NCI-H2196 treated with DMSO at 0.1 percent for 48 hours (cell line): ENCODE measurements at regions not wholly inside any gene's neighbourhood (a gene's known extent, or its start where the extent isn't known, plus 50 kb on each side); places are given as distances from the start of the nearest gene placed in this dataset.

ENCODE experiments used
- DNase-seq: peaks from one replicate; lab custom pipeline; 2025; ENCODE audit not compliant: unreplicated experiment; lab: John Stamatoyannopoulos, UW

DNA sequence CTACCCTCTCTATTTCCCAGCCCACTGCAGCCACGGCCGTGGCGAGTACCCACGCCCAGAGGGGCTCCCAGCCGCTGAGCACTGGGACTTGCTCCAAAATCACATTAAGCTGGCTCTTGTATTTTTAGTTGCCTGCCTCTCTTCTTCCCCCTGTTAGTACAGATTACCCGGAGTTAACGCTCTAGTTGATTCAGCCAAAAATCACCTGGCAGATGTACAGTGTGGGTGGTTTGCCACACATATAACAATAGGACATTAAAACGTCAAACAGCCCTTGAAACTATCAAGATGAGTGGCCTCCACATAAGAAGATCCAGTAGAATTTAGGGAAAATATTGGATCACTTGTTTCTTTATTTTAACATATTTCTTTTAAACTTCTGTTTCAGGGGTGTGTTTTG lies 268.8 kb upstream of the PRDM1 start:
- no peak for DNase-seq

DNA sequence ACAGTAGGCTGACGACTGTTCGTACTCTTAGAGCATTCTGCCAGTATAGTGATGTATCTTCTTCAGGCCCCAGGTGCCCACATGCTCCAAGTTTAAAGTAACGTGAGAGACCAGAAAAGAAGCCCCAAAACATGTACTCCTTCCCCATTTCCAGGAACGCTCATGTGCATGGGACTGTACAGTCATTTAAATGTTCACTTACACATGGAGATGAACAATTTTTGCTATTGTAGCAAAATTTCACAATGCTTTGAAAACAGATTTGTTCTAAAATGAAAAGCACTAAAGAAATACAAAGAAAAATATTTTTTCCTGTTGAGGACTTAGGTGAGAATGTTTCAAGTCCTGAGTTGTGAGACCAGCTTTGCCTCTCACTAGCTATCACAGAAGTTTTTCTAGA lies 269.3 kb upstream of the PRDM1 start:
- no peak for DNase-seq

- no peak for DNase-seq
Measured at GRCh38 chr6:105815661-105816555, 270.2 kb upstream of the PRDM1 start.

GRCh38 chr6:105814745-105815536 lies 271.2 kb upstream of the PRDM1 start:
- no peak for DNase-seq

DNA sequence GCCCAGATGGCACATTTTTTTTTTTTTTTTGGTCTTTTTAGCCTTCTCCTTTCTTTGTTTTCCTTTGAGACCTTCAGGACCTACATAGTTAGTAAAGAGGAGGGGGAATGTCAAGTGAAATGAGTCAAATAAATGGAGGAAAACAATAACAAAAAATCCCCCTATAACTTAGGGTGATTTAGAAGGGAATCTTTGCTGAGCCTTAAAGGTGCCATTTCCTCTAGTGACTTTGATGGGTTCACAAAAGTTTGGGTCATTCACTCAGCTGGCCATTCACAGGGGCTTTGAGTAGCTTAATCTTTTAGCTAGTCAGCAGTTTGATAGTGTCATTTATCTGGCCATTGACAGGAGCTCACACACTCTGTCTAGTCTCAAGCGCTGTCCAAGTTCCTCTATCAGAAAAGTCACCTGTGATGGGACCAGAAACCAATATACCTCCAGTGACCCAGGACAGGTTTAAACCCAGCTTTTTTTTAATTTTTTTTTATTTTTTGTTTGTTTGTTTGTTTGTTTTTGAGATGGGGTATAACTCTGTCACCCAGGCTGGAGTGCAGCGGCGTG lies 275.1 kb upstream of the PRDM1 start:
- no peak for DNase-seq

DNA sequence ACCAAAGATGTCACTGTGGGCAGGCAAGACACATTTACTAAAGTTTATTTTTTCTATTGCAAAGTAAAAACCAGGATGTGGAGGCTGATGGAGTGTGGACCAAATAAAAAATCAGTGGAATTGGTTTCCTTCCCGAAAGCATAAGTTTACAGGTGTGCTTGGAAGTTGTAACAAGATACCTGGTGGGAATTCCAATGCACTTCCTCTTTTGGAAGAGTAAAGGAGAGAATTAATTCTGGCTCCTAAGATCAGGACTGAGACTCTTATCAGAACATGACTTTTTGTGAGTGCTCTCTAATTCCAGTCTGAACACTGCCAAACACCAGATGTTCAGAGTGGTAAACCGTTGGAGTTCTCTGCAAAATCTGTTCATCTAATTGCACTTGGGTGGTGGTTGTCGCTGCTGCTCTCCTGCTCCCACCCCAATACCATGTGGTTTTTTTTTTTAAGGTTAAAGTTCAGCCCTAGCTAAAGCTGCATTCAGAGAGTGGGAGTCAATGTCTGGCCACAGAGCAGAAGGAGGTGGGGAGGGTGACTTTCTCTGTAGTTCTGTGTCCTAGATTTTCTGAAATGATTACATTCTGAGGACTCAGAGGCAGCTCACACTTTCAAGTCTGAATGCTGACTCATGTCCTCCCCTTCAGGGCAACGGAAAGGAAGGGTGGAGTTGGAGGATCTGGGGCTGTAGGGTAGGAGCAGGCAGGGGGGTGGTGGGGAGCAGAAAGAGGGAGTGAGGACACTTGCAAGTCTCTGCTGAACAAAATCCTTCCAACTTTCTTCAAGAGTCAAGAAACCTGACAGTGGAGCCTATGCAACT lies 275.8 kb upstream of the PRDM1 start:
- DNase-seq: no peak

GRCh38 chr6:105808571-105808970 lies 277.6 kb upstream of the PRDM1 start:
- DNase-seq: no peak

- DNase-seq: no peak
Measured at GRCh38 chr6:105807905-105808304, 278.2 kb upstream of the PRDM1 start.

GRCh38 chr6:105806486-105806920 lies 279.6 kb upstream of the PRDM1 start:
- DNase-seq: no peak

DNA sequence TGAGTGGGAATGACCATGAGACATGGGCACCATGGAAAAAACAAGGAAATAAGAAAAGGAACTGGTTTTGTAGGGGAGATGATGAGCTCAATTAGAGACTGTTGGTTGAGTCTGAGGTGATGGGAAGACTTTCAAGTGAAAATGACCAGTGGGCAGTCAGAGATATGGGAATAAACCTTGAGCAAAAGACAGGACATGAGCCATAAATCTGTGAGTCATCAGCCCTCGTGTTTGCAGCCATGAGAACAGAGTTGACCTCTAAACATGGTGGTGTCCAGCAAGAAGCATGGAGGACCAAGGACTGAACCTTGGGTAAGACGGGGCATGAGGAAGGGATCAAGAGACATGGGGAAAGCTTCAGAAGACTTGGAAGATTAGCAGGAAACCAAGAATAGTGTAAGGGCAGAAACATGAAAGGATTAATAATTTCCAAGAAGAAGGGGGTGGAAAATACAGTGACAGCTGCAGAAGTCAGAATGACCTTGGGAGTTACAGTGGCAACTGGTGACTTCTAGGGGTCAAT lies 280.6 kb upstream of the PRDM1 start:
- no peak for DNase-seq

DNA sequence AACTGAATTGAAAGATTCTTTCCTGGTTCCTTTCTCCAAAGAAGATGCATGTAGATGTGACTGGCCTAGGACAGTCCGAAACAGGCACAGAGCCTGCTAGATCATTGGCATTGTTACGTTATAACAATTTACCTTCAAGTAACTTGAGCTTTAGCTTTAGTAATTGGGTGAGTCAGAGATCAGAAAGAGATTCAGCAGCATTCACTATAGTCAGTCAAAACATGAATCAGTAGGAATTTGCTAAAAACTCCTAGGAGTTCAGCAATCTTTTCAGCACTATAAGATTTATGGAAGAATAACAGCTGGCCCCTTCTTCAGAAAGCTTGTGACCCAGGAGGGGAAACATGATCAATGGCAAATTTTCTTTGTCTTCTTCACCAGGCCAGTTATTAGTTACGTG lies 281.7 kb upstream of the PRDM1 start:
- no peak for DNase-seq

GRCh38 chr6:105804000-105804399 lies 282.1 kb upstream of the PRDM1 start:
- DNase-seq: no peak

GRCh38 chr6:105803442-105803841 lies 282.7 kb upstream of the PRDM1 start:
- no peak for DNase-seq

DNA sequence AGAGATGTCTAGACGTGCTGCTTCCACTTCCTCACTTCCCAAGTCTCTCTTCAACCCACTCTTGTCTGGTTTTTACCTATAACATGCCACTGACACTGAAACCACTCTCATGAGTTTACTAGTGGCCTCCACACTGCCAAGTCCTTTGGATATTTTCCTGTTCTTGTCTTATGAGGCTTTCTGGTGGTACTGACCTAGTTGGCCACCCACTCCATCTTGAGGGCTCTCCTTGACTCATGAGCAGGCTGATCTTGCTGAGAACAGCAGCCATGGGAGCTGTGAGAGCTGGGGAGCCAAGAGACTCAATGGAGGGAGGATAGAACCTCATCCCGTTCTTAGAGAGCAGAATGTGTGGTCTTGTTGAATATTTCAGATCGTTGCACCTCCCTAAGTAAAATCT lies 283.4 kb upstream of the PRDM1 start:
- DNase-seq: no peak

GRCh38 chr6:105800871-105801270 lies 285.3 kb upstream of the PRDM1 start:
- no peak for DNase-seq

DNA sequence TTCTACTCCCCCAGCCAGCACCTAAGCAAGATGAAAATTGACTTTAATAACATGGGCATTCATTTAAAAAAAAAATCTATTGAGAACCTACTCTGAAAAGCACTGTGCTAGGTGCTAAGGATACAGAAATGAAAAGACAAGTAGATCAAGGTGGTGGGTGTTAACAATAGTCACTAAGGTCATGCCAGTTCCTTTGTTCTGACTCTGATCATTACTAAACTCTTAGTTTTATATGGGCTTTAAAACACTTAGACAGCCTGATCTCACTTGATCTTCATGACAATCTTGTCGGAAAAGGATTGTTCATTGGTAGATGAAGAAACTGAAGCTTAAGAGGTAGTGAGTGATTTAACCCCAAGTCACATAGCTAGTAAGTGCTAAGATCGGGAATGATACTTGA lies 285.7 kb upstream of the PRDM1 start:
- DNase-seq: no peak

DNA sequence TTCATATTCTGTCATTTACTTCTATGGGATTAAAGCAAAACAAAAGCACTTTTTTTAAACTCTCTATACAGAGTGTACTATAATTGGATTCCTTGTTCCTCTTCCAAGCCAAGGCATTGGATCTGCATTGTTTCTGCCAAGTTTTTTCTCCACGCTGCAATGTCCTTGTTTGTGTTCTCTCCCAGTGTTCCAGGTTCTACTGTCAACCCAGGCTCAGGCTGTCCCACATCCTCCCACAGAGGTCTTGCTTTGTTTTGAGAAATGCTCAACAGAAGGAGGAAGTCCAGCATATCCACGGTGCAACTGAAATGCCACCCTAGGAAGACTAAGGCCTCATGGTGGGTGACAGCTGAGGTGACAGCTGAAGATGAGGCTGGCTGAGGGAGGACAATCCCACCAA lies 287.1 kb upstream of the PRDM1 start:
- DNase-seq: no peak

DNA sequence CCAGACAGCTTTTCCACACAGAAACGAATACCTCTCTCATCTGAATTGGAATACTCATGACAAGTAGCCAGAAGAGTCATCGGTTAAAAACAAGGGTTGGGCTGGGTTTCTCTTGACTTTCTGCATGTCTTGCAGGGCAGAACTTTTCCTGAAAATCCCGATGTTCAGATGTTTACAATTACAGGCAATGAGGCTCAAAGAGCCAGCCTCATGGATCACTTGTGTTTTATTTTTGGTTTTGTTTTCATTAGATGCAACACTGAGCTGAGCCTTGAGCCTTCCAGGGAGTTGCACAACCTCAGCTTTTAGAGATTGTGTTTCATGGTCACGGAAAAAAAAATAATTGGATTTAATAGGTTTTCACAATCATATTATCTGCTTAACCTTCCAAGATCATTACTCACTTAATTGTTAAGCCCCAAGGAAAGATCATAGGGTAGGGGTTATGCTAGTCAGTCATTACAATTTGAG lies 288.1 kb upstream of the PRDM1 start:
- no peak for DNase-seq

DNA sequence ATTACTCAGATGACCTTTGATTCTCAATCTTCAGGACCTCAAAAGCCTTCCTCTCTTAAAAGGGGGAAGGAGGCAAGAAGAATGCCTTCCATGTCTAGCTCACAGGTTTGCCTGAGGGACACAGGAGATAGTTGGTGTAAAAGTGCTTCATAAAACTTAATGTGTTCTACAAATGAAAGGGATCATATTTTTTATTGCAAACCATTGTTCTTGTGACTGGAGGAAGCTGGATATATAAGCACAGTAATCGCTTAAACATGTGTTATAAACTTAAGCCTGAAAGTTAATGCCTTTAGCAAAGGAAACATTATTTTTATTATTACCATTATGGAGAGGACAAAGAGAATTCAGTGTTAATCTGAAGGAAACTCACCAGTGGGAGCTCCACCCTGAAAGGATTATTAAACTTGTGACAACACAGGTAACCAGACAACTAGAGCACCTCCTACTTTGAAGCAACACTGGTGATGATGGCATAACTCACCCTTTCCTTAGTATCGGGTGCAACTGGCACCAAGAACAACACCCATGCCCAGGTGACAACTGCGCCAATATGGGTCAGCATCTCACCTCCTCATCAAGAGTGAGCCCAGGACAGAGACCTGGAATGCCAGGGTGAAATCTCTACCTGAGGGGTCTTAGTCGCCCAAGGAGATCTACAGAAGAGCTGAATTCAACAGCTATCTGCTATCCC lies 288.7 kb upstream of the PRDM1 start:
- no peak for DNase-seq

DNA sequence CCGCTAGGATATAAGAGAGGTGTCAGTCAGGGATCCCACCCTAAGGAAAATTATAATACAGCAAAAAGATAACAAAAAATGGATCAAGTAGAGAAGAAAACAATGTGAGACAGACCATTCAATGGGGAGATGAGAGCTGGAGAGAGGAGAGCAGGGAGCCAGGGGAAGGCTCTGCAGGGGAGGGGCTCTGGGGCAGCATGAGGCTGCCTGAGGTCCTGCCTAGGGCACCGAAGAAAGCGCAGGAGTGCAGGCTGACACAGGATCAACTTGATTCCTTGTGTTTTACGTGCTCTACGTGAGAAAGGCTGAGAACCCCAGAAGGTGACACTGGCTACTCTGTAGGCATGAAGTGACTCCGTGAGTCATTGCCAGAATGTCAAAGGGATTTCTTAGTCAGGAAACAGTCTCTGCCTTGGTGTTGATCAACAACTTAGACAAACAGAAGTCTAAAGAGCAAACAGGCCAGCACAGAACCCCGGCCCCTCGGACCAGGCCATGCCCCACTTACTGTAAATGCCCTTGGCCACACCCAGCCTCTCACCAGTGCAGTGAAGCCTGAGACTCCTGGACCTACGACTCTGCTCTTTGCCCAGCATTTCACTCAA lies 290.1 kb upstream of the PRDM1 start:
- no peak for DNase-seq
